ENCODE measurements at regions not wholly inside any gene's neighbourhood (a gene's known extent, or its start where the extent isn't known, plus 50 kb on each side); places are given as distances from the start of the nearest gene placed in this dataset.
"Not testable (repeated sequence)": the region's sequence is repeated elsewhere in the genome, so short reads cannot be mapped to it uniquely, and the experiment has no call there.

DNA sequence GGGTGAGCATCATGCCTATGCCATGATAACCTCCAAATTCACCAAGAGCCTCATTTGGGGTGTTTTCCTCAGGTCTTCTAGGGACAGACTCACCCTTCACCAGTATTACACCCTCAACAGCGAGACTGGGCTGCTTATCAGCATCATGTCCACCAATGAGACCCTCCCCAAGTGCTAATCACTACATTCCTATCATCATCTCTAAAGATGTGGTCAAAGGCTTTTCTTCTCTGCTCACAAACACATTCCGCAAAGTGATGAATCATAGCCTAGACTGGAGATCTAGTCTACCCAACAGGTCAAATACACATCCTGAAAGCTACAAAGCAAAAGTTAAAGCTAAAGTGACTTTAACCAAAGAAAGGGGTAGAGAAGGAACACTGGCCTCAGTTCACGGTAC lies 75.3 kb upstream of the C7orf33 start:
- DNase-seq = no peak

DNA sequence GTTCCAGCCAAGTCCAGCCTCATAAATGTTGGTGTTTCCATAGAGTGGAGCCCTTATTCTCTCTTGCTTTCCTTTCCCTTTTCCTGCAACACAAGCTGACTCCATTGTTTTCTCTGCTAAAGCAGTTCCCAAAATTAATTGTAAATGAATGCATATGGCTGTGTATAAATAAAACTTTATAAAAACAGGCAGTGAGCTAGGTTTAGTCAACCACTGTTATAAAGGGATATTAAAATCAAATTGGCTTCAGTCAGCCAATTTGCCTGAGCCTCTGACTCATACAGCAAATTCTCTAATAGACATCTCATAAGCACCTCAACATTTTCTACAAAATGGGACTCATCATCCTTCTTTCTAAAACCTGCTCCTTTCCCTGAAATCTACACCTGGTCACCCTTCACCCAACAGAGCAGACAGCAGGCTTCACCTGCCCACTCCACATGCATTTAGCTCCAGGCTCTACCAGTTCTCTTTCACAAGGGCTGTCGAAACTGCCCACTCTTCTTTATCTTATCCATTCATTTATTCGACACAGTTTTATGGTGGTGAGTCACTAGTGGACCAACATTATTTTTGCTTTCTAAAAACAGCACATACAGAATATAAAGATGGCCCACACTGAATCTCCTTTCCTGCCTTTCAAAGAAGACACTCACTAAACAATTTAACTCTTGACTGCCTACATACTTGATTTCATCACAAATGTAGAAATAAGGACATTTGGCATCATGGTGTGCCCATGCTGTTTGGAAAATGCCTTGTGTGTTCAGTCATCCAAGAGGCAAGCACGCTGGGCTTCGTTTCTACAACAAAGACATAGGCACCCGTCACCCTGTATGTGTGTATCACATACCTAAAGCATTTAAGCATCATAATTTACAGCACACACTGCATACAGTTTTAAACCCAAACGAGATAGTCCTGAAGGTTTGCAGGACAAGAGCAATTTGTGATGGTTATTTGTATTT lies 74.6 kb upstream of the C7orf33 start:
- no peak for DNase-seq

DNA sequence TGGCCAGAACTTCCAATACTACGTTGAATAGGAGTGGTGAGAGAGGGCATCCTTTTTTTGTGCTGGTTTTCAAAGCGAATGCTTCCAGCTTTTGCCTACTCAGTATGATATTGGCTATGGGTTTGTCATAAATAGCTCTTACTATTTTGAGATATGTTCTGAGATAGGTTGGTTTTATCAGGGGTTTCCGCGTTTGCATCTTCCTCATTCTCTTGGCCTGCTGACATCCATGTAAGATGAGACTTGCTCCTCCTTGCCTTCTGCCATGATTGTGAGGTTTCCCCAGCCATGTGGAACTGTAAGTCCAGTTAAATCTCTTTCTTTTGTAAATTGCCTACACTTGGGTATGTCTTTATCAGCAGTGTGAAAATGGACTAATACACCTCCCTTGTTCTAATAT lies 71.2 kb upstream of the C7orf33 start:
- DNase-seq = not testable (repeated sequence)

- DNase-seq = no peak
Observed at GRCh38 chr7:148521271-148521670, 69.3 kb upstream of the C7orf33 start.

DNA sequence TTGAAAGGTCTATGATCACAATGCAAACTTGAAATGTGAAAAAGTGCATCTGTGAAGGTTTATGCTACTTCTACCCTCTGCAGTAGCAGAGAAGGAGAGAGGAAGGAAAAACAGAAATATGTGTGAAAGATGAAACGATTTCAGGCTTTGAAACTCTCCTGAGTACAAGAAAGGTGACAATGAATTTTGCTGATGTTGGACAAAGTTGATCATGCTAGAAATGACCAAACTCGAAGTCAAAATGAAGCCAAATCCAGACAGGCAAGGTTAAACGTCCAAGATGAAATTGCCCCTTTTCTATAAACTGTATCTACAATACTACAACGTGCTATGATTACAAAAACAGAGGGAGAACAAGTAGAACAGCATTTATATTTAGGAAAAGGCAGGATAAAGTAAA lies 67.0 kb upstream of the C7orf33 start:
- no peak for DNase-seq

DNA sequence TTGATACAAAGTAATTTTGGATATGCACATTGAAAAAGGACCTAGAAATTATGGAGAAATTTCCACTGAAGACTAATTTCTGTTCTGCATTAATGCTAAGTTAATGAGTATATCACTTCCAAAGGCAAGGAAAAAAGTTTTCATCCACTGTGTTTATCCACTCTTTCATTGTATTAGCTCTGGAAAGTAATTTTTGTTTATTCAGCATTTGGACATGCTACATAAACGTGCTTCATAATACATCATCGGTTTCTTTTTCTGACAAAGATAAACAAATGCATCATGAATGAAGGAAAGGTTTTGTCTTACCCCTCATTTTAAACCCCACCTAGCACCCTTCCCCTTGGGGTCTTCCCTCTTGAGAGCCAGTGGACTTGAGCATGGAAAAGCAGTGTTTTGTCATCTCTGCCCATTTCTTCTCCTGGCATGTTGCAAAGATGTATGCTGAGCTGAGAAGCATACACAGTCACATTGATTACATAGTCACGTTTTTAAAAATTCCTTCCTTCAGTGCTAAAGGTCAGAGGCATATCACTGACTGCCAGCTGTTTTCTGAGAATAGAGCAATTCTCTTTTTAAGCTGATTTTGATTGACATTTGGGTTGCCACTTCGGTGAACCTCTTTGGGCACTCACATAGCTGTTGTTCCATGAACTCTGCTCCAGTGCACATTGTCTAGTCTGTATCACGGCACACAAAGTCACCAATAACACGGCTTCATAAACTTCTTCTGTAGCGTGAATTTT lies 65.9 kb upstream of the C7orf33 start:
- no peak for DNase-seq

DNA sequence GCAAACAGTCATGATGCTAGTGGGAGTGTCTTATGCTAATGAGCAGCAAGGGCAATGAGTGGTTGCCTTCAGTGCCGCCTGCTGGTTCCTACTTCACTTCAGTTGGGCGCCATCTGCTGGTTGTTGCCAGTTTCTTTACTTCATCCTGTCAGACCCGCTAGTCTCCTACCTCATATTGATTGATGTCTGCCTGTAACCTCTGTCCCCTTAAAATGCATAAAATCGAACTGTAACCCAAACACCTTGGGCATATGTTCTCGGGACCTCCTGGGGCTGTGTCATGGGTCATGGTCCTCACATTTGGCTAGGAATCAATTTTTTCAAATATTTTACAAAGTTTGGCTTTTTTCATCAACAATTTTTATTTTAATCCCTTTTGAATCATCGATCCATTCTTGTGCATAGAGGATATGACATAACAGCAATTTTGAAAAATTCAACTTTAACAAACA lies 62.8 kb upstream of the C7orf33 start:
- peak; percentile 92 for DNase-seq

- peak; percentile 49 for DNase-seq
Observed at GRCh38 chr7:148535217-148535616, 55.3 kb upstream of the C7orf33 start.

DNA sequence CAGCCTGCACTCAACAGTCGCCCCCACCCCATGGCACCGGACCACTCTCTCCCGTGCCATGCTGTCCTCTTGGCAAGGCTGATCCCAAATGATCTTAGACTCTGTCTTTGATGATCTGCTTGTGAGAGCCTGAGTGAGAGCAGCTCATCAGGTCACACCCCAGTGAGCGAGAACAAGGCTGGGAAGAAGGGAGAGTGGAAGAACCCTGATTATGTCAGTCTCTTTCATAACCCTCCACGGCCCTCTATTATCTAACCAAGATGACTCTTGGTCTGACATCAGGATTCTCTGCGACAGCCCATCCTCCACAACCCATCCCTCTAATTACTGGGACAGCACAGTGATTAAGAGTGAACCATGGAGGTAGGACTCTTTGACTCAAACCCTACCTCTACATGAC lies 53.1 kb upstream of the C7orf33 start:
- no peak for DNase-seq

DNA sequence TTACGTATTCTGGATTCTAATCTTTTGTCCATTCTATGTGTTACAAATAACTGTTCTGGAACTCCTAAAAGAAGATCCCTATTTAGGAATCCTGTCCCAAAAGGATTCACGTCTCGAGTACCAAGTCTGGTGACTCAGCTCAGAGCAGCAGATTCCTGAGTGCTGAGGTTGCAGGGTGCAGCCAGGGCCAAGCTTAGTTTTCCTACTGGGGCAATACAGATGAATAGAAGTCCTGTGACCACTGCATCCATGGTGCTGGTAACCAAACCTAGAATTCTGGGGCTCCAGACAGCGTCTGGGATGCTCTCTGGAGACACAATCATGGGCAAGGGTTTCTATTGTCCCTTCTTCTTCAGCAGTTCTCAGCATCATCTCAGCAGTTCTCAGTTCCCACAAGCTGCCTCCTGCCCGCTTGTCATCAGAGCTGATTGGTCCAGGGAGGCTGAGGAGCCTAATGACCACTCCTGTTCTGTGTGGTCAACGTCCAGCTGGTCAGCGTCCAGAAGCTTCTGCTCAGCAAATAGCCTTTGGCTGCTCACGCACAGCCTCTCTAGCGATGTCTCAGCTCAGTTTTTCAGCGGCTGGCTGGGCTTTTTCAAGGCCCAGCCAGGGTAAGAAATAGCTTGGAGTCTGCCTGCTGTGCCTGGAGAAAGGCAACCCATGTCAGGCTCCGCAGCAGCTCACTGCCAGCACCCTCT lies 50.4 kb upstream of the C7orf33 start:
- DNase-seq = no peak
